Endothelial cell of umbilical vein (primary cell): ENCODE measurements at regions not wholly inside any gene's neighbourhood (a gene's known extent, or its start where the extent isn't known, plus 50 kb on each side); places are given as distances from the start of the nearest gene placed in this dataset.

Experiments
- CTCF ChIP-seq, 2 donors: IDR thresholded peaks; 1 replicate in 1 of 2; 2 replicates in 1 of 2; pipeline ENCODE4 v1.5.1; 2011; ENCODE audit warnings: low read length in 2 of 2, mild to moderate bottlenecking in 2 of 2, moderate library complexity in 2 of 2, control low read depth in 1 of 2, inconsistent platforms in 1 of 2, low read depth in 1 of 2; ENCODE audit not compliant: insufficient read depth in 1 of 2; ENCODE audit errors: extremely low read depth in 1 of 2
- EZH2 ChIP-seq: IDR thresholded peaks from 2 replicates; pipeline ENCODE4 v1.6.1; 2012; ENCODE audit warnings: borderline replicate concordance, low read depth, mild to moderate bottlenecking, moderate library complexity, low read length, inconsistent platforms; ENCODE audit not compliant: severe bottlenecking
- FOS ChIP-seq: IDR thresholded peaks from 2 replicates; pipeline ENCODE4 v1.6.1; 2011; ENCODE audit warnings: mild to moderate bottlenecking, low read length, moderate library complexity, borderline replicate concordance; ENCODE audit not compliant: insufficient read depth
- GATA2 ChIP-seq: IDR thresholded peaks from 2 replicates; pipeline ENCODE4 v1.7.0; 2011; ENCODE audit warnings: low read depth, mild to moderate bottlenecking, moderate library complexity, mixed read lengths, low read length; ENCODE audit not compliant: insufficient read length, insufficient read depth
- POLR2AphosphoS5 ChIP-seq: IDR thresholded peaks from 2 replicates; pipeline ENCODE4 v1.6.1; 2012; ENCODE audit warnings: low read depth, mild to moderate bottlenecking, control low read depth, low read length, moderate library complexity; ENCODE audit not compliant: insufficient read depth

- TF ChIP-seq CTCF (IDR thresholded peaks at IDR 0.05; ENCODE audit: extremely low read depth in 1 of 2, insufficient read depth in 1 of 2, low read depth in 1 of 2, low read length in 2 of 2), result no peak
- TF ChIP-seq EZH2, result no peak
- no peak for TF ChIP-seq GATA2
- no peak for TF ChIP-seq FOS
- no peak for TF ChIP-seq POLR2AphosphoS5
Measured at GRCh38 chr7:3238525-3239210, 62.4 kb upstream of the SDK1 start.
